ENCODE measurements at regions not wholly inside any gene's neighbourhood (a gene's known extent, or its start where the extent isn't known, plus 50 kb on each side); places are given as distances from the start of the nearest gene placed in this dataset.

GRCh38 chr1:73034271-73034670 is 751.9 kb upstream of the NEGR1 start:
- H3K4me1 Mint-ChIP-seq, result no peaks in the 10 kb centered on the region
- H3K9ac ChIP-seq (ENCODE audit: insufficient read depth, low read length, poor library complexity, severe bottlenecking), result no peak overlapping the region
- DNase-seq, result no peak
- H3K79me2 ChIP-seq (ENCODE audit: insufficient read depth, low read length), result no peaks in the 10 kb centered on the region
- no peak overlapping the region for H3K4me2 ChIP-seq (replicated peaks; ENCODE audit: extremely low read depth, low read length, poor library complexity, severe bottlenecking)
- peaks cover 0 to 2% (median 0%) of the 10 kb centered on the region in 7 donors for H3K9me3 Mint-ChIP-seq
- 29% methylated on average over 1 of the region's 4 CpGs for WGBS (ENCODE audit: insufficient coverage)
- TF ChIP-seq, protein P1, sequence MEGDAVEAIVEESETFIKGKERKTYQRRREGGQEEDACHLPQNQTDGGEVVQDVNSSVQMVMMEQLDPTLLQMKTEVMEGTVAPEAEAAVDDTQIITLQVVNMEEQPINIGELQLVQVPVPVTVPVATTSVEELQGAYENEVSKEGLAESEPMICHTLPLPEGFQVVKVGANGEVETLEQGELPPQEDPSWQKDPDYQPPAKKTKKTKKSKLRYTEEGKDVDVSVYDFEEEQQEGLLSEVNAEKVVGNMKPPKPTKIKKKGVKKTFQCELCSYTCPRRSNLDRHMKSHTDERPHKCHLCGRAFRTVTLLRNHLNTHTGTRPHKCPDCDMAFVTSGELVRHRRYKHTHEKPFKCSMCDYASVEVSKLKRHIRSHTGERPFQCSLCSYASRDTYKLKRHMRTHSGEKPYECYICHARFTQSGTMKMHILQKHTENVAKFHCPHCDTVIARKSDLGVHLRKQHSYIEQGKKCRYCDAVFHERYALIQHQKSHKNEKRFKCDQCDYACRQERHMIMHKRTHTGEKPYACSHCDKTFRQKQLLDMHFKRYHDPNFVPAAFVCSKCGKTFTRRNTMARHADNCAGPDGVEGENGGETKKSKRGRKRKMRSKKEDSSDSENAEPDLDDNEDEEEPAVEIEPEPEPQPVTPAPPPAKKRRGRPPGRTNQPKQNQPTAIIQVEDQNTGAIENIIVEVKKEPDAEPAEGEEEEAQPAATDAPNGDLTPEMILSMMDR (IDR thresholded peaks at IDR 0.05), result no peak
- H3K9me3 ChIP-seq (replicated peaks in 1 of 2; ENCODE audit: control insufficient read depth in 1 of 2, insufficient read depth in 1 of 2, low read length in 2 of 2), result no peaks in the 10 kb centered on the region
- H3K27me3 ChIP-seq (ENCODE audit: control insufficient read depth in 2 of 2, insufficient read depth in 2 of 2, low read length in 2 of 2), result no peaks in the 10 kb centered on the region
- no peaks in the 10 kb centered on the region for H4K20me1 ChIP-seq (ENCODE audit: insufficient read depth, low read length)
- no peaks in the 10 kb centered on the region for H3K36me3 ChIP-seq (replicated peaks in 1 of 2; ENCODE audit: control insufficient read depth in 1 of 2, insufficient read depth in 2 of 2, low read length in 2 of 2)
- H3K4me3 ChIP-seq (replicated peaks in 1 of 3; ENCODE audit: low read depth in 2 of 3, low read length in 3 of 3), result no peak overlapping the region
- no peak overlapping the region for H3K27ac ChIP-seq (ENCODE audit: low read depth in 1 of 2, low read length in 2 of 2)
- intact Hi-C loops (cut with micrococcal nuclease), result no loop called here
- no peak overlapping the region for H3K27ac Mint-ChIP-seq
- no peak overlapping the region for H2AFZ ChIP-seq (ENCODE audit: insufficient read depth, low read depth, low read length, poor library complexity, severe bottlenecking)
- no peaks in the 10 kb centered on the region for H3K4me1 ChIP-seq (ENCODE audit: control insufficient read depth in 1 of 2, insufficient read depth in 2 of 2, low read length in 2 of 2)
- no peaks in the 10 kb centered on the region for H3K27me3 Mint-ChIP-seq (ENCODE audit: low read depth in 3 of 3)
- H3K4me3 Mint-ChIP-seq, result no peak overlapping the region
- no peaks in the 10 kb centered on the region for H3K36me3 Mint-ChIP-seq

DNA sequence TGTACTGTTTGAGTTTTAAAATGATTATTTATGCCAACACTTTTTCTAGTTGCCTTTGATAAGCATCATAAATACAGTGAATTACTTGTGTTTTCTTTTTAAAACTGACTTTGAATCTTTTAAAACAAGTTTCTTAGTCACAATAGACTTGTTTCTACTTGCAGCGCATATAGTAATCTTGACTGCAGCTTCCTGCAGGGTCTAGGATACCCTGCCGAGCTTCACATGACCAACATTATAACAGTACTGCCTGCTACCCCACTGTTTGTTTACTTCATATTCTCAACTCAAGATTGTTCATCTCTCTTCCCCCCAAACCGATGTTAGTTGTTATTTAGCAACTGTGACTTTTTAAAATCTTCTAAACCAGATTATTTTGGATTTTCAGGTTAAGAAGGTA is 751.3 kb upstream of the NEGR1 start:
- H3K4me1 Mint-ChIP-seq, result no peaks in the 10 kb centered on the region
- no peak overlapping the region for H3K27ac Mint-ChIP-seq
- H3K4me3 Mint-ChIP-seq, result no peak overlapping the region
- Histone ChIP-seq H3K36me3 (replicated peaks in 1 of 2; ENCODE audit: control insufficient read depth in 1 of 2, insufficient read depth in 2 of 2, low read length in 2 of 2) (no peaks in the 10 kb centered on the region), H3K9me3 (replicated peaks in 1 of 2; ENCODE audit: control insufficient read depth in 1 of 2, insufficient read depth in 1 of 2, low read length in 2 of 2) (no peaks in the 10 kb centered on the region), H4K20me1 (ENCODE audit: insufficient read depth, low read length) (no peaks in the 10 kb centered on the region), H3K4me3 (replicated peaks in 1 of 3; ENCODE audit: low read depth in 2 of 3, low read length in 3 of 3) (no peak overlapping the region), H3K27ac (ENCODE audit: low read depth in 1 of 2, low read length in 2 of 2) (no peak overlapping the region), H3K4me2 (replicated peaks; ENCODE audit: extremely low read depth, low read length, poor library complexity, severe bottlenecking) (no peak overlapping the region), H3K27me3 (ENCODE audit: control insufficient read depth in 2 of 2, insufficient read depth in 2 of 2, low read length in 2 of 2) (no peaks in the 10 kb centered on the region), H2AFZ (ENCODE audit: insufficient read depth, low read depth, low read length, poor library complexity, severe bottlenecking) (no peak overlapping the region), H3K4me1 (ENCODE audit: control insufficient read depth in 1 of 2, insufficient read depth in 2 of 2, low read length in 2 of 2) (no peaks in the 10 kb centered on the region), H3K79me2 (ENCODE audit: insufficient read depth, low read length) (no peaks in the 10 kb centered on the region), H3K9ac (ENCODE audit: insufficient read depth, low read length, poor library complexity, severe bottlenecking) (no peak overlapping the region)
- TF ChIP-seq, protein P1 (IDR thresholded peaks at IDR 0.05), result no peak
- no peaks in the 10 kb centered on the region for H3K36me3 Mint-ChIP-seq
- peaks cover 0 to 2% (median 0%) of the 10 kb centered on the region in 7 donors for H3K9me3 Mint-ChIP-seq
- intact Hi-C loops (cut with micrococcal nuclease), result no loop called here
- 71% methylated on average over 2 of the region's 3 CpGs for WGBS (ENCODE audit: insufficient coverage)
- no peaks in the 10 kb centered on the region for H3K27me3 Mint-ChIP-seq (ENCODE audit: low read depth in 3 of 3)
- no peak for DNase-seq
